Inflammatory macrophage treated with lipopolysaccharide for 1 hour (primary cell): ENCODE measurements at regions not wholly inside any gene's neighbourhood (a gene's known extent, or its start where the extent isn't known, plus 50 kb on each side); places are given as distances from the start of the nearest gene placed in this dataset.
"Not testable (repeated sequence)": the region's sequence is repeated elsewhere in the genome, so short reads cannot be mapped to it uniquely, and the experiment has no call there.

ENCODE experiments used
- DNase-seq, 2 donors: peaks; one replicate each; pipeline ENCODE4 v3.0.0-alpha.2; 2020 to 2022

GRCh38 chr18:34352385-34353163 is 127.9 kb upstream of the NOL4 start:
- no peak for DNase-seq

GRCh38 chr18:34354351-34354750 is 129.6 kb upstream of the NOL4 start:
- no peak for DNase-seq

DNA sequence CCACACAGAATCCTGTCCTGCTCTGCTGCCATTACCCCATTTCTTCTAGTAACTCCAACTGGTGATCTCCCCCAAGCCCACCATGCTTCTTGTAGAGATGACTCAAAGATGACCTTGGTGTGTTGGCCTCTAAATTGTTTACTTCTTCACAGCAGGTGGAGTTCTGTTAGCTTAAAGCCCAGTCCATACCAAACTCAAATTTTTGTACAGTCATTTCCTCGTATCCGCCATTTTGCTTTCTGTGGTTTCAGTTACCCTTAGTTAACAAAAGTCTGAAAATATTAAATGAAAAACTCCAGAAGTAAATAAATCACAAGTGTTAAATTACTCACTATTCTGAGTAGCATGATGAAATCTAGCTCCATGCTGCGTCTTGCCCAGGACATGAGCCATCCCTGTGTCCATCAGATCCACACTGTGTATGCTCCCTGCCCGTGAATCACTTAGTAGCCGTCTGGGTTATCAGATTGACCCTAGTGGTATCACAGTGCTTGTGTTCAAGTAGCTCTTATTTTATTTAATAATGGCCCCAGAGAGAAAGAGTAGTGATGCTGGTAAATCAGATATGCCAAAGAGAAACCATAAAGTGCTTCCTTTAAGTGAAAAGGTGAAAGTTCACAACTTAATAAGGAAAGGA is 133.3 kb upstream of the NOL4 start:
- no peak for DNase-seq

DNA sequence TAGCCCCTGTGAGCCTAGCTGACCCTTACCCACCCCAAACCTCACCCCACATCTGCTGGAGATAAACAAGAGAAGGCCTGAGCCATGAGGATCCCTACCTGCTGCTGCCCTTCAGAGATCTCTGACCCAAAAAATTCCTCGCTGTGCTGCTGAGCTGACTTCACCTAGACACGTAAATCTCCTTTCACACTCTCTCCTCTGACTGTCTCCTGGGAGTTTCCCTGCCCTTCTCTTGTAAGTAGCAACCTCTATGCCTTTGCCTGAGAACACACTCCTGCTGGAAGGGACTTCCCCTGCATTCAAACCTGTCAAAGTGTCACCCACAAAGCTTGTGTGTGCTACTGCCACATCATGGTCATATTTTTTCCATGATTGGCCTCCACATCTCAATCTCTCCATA is 134.2 kb upstream of the NOL4 start:
- no peak for DNase-seq

DNA sequence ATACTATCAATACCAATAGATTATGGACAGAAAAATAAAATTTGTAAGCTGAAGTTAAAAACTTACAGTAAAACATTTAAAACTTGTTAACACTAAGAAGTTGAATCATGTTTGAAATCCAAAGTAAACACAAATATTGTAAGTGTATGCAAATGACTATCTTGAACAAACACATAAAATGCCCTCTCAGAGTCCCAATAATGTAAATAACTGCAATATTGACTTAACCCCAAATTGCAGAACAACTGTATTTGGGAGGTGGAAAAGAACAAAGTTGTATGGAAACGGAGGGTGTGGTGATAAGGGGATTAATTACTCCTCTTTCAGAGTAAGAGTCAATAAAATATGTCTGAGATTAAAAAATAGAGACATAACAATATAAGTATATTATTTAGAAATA is 140.0 kb upstream of the NOL4 start:
- DNase-seq: no peak

GRCh38 chr18:34370704-34371395 is 146.1 kb upstream of the NOL4 start:
- no peak for DNase-seq

DNA sequence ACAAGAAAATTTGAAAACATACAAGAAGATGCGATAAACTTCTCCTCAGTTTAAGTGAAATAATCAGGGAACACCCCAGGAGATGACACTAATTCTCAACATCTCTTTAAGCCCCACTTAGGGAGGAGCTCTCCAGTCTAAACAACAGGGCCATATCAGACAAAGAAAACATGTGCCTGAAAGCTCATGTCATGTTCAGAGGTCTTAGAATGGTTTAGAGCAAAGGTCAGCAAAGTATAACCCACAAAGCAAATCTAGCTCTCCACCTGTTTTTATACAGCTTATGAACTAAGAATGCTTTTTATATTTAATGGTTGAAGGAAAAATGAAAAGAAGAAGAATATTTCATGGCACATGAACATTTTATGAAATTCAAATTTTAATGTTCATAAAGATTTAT is 155.6 kb upstream of the NOL4 start:
- DNase-seq: no peak

GRCh38 chr18:34385311-34385710 is 160.6 kb upstream of the NOL4 start:
- no peak for DNase-seq

- no peak for DNase-seq
Observed at GRCh38 chr18:34386803-34387202, 162.1 kb upstream of the NOL4 start.

GRCh38 chr18:34397286-34397896 is 172.7 kb upstream of the NOL4 start:
- DNase-seq: no peak

DNA sequence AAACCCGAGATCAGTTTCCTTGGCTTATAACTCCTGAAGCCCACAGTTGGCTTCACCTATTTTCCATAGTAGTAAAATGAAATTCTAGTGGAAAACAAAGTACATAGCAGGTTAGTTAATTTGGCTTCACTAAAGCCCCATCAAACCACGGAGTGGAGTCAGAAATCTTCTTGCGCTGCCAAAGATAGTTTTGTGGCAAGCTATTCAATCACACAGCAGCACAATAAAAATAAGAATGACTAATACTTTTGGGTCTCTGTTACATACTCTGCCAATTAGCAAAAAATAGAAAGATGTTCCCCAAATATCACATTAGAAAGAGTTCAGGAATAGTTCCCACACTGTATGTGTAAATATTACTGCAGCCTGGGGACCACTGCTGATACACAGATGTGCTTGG is 175.2 kb upstream of the NOL4 start:
- no peak for DNase-seq

GRCh38 chr18:34400834-34401233 is 176.1 kb upstream of the NOL4 start:
- DNase-seq: no peak

- no peak for DNase-seq
Observed at GRCh38 chr18:34401775-34402174, 177.1 kb upstream of the NOL4 start.

DNA sequence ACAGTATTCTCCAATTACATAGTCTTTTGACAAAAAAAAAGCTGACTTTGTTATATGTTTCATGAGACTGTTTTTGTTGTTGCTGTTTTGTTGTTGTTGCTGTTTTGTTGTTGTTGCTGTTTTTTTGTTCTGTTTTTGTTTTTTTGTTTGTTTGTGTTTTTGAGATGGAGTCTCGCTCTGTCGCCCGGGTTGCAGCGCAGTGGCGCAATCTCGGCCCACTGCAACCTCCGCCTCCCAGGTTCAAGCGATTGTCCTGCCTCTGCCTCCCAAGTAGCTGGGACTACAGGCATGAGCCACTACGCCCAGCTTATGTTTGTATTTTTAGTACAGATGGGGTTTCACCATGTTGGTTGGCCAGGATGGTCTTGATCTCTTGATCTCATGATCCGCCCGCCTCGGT is 182.8 kb upstream of the NOL4 start:
- not testable (repeated sequence) for DNase-seq

GRCh38 chr18:34411952-34412351 is 187.2 kb upstream of the NOL4 start:
- no peak for DNase-seq

DNA sequence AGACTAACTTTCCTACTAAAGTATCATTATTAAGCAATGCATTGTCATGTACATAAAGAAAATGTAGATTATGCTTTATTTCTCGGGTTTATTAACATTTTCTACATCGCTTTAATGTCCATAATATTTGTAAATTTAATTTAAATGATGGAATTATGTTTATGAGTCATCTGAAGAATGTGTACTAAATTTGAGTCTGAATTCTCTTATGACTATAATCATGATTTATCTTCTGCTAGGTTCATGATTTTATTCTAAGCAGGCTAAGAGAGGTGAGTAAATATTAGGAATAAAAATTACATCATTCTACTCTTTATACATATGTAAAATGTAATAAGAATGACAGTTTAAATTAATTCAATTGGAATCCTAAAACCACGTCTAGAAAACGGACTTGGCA is 206.3 kb upstream of the NOL4 start:
- no peak for DNase-seq

DNA sequence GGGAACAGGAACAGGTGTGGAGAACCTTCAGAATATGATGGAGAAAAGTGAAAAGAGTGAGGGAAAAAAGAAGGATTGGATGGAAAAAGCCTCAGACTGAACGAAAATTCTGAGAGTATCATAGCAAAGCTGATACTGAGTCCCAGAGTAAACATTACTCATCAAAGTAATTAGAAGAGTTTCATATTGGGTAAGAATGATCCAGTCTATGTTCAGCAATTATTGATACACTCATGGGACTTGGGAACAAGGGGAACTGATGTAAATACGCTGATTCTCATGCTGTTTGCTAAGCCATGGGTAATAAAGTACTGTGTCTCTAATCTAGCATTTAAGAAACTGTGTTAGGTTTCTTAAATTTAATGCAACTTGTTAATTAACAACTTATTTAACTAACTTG is 219.9 kb upstream of the NOL4 start:
- no peak for DNase-seq

DNA sequence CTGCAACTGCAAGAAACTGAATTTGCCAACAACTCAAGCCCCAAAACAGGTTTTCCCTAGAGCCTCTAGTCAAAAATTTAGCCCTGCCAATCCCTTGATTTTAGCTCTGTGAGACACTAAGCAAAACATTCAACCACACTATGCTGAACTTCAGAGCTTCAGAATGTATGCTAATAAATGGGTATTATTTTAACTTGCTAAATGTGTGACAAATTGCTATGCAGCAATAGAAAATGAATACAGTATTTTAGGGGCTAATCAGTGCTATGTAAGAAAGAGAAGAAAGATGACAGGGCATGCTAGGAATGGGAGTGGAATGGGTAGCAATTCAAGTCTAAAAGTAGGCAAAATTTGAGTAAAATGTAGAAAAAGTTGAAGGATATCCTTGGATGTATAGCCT is 223.9 kb upstream of the NOL4 start:
- no peak for DNase-seq

- DNase-seq: no peak
Observed at GRCh38 chr18:34457761-34458160, 233.0 kb upstream of the NOL4 start.

DNA sequence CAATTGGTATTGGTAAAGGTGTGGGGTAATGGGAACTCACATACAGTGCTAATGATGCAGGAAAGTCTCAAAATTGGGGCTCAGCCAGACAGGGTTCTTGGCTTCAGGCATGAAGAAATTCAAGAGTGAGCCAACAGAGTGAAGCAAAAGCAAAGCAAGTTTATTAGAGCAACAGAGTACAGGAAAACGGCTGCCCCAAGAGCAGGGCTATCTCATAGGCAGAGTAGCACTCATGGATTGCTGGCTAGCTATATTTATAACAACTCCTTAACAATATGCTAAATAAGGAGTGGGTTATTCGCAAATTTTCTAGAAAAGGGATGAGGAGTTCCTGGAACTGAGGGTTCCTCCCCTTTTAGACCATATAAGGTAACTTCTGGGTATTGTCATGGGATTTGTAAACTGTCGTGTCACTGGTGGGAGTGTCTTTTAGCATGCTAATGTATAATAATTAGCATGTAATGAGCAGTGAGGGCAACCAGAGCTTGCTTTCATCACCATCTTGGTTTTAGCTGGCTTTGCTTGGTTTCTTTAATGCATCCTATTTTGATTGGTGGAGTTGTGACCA is 233.8 kb upstream of the NOL4 start:
- no peak for DNase-seq

DNA sequence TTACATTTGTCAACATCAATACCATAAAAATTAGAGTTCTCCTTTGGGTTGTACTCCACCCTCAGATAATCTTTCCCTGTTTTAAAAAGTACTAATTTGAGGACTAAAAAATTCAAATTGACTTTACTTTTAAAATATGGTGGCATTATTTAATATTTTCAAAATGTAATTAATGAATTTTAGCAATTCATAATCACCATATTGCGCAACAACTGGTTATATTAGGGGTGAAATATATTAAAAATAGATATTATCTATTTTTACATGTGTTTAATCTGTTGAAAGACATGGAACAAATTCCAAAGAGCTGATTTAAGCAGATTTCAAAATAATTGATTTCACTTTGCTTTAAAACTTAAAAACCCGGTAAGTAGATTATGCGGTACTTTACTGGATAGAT is 236.6 kb upstream of the NOL4 start:
- no peak for DNase-seq

DNA sequence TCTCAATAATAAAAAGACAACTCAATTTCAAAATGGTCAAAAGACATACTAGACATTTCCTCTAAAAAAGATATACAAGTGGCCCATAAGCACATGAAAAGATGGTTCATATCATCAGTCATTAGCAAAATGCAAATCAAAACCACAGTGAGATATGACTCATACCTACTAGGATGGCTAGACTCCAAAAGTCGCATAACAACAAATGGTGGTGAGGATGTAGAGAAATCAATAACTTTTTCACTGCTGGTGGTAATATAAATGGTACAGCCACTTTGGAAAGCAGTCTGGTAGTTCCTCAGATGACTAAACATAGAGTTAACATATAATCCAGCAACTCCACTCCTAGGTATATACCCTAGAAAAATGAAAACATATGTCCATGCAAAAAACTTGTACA is 242.3 kb upstream of the NOL4 start:
- no peak for DNase-seq

DNA sequence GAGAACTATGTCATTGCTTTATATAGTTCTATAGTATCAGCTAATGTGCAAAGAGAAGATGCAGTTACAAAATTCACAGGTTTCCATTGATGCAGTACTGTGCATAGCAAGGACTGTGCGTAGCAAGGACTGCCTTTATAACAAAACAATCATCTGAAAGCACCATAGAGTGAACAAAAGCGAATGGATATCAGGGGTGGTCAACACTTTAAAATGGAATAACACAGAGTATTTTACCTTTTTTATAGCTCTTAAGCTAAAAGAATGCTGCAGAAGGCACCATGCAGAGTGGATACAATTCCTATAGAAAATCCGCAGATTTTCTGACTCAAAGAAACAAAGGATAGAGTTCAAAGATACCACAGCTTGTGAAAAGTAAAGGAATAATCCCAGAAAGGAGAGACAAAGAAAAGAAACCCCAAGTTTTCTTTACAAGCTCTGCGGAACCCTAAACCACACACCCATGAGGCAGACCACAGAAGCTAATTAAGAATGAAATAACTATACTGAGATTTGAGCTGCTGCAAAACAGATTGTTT is 229.9 kb upstream of the DTNA start:
- DNase-seq: no peak
